Lower leg skin (tissue), 3 donors: ENCODE measurements at regions not wholly inside any gene's neighbourhood (a gene's known extent, or its start where the extent isn't known, plus 50 kb on each side); places are given as distances from the start of the nearest gene placed in this dataset.
"Not testable (repeated sequence)": the region's sequence is repeated elsewhere in the genome, so short reads cannot be mapped to it uniquely, and the experiment has no call there.

Experiments
- CTCF ChIP-seq, 3 donors: fragments of 450-650 bp; IDR thresholded peaks; one replicate each; pipeline ENCODE4 v1.5.1; 2016; ENCODE audit warnings: antibody characterized with exemption in 3 of 3, mild to moderate bottlenecking in 3 of 3, moderate library complexity in 2 of 3
- POLR2A ChIP-seq, 2 donors: fragments of 450-650 bp; IDR thresholded peaks; one replicate each; pipeline ENCODE4 v1.6.1; 2016 to 2017; ENCODE audit warnings: antibody characterized with exemption in 2 of 2, mild to moderate bottlenecking in 1 of 2, moderate library complexity in 1 of 2

GRCh38 chr9:16299368-16299767, 571.1 kb downstream of the BNC2 start:
- TF ChIP-seq CTCF, POLR2A (IDR thresholded peaks at IDR 0.05): not testable (repeated sequence)
